Kidney (tissue), 13 donors: ENCODE measurements at regions not wholly inside any gene's neighbourhood (a gene's known extent, or its start where the extent isn't known, plus 50 kb on each side); places are given as distances from the start of the nearest gene placed in this dataset.

Experiments
- DNase-seq, 5 donors: peaks; one replicate each; pipeline ENCODE4 v3.0.0-alpha.2; 2013 to 2020
- FAIRE-seq: peaks from 2 replicates; lab custom pipeline; 2012; peaks lifted over from hg19 to GRCh38; lab: Jason Lieb, UNC
- H3K27ac ChIP-seq, 2 donors: one replicate each; pipeline ENCODE4 v1.7.0; 2013; ENCODE audit warnings: low read depth in 2 of 2, low read length in 2 of 2, inconsistent platforms in 1 of 2
- H3K27me3 ChIP-seq: one replicate; pipeline ENCODE4 v1.7.1; 2013; ENCODE audit warnings: low read length, inconsistent platforms; ENCODE audit not compliant: control insufficient read depth, insufficient read depth
- H3K36me3 ChIP-seq, 3 donors: one replicate each; pipeline versions ENCODE4 v1.7.0 to v1.7.1; 2013; ENCODE audit warnings: low read length in 3 of 3, control low read depth in 1 of 3, inconsistent platforms in 1 of 3; ENCODE audit not compliant: insufficient read depth in 3 of 3, control insufficient read depth in 2 of 3
- H3K4me1 ChIP-seq, 3 donors: one replicate each; pipeline versions ENCODE4 v1.7.0 to v1.7.1; 2013; ENCODE audit warnings: low read length in 3 of 3, inconsistent platforms in 1 of 3, low read depth in 1 of 3; ENCODE audit not compliant: control insufficient read depth in 2 of 3, insufficient read depth in 2 of 3
- H3K4me3 ChIP-seq, 3 donors: one replicate each; pipeline versions ENCODE4 v1.7.0 to v1.8.1; 2013; ENCODE audit warnings: low read length in 3 of 3, control low read depth in 1 of 3, inconsistent platforms in 1 of 3
- H3K9ac ChIP-seq, 3 donors: one replicate each; pipeline versions ENCODE4 v1.7.0 to v1.7.1; 2013; ENCODE audit warnings: low read length in 3 of 3, control low read depth in 1 of 3, inconsistent platforms in 1 of 3
- H3K9me3 ChIP-seq, 3 donors: one replicate each; pipeline versions ENCODE4 v1.7.0 to v1.7.1; 2013; ENCODE audit warnings: low read length in 3 of 3, control low read depth in 1 of 3, inconsistent platforms in 1 of 3; ENCODE audit not compliant: control insufficient read depth in 2 of 3, insufficient read depth in 1 of 3
- intact Hi-C: fragments of 100-400 bp; cut with DNase I; formaldehyde crosslinking; loops from one replicate; pipeline ENCODE4 v1.11.1; 2022
- TF ChIP-seq, protein P1 (sequence below): IDR thresholded peaks from 3 replicates; pipeline ENCODE4 v1.5.1; 2012; ENCODE audit warnings: mild to moderate bottlenecking, moderate library complexity, borderline replicate concordance; ENCODE audit not compliant: insufficient read depth; ENCODE audit errors: extremely low read depth
- donor health status: control.
- donor health status: control.
- donor health status: control.
- donor health status: control.
- donor health status: control.
- donor health status: DM: yes; HTN: yes; CAD: no.
- donor health status: Normal renal cell carcinoma (clear cell type).

DNA sequence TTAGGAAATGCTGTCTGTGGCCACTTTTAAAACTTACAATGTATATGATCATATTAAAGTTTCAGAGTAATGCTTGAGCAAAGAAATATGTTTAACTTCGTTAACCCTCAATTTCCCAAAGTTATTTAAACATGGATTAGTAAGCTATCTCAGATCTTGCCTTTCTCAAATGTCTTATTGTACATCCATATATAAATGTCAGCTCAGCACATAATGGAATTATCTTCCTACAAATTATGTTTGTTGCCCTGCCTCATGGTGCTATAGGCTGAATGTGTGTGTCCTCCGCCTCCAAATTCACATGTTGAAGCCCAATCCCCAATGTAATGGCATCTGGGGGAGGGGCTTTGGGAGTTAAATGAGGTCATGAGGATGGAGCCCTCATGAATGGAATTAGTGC, 200.3 kb downstream of the MINAR1 start:
- intact Hi-C loops, result no loop called here
- FAIRE-seq, result no peak
- TF ChIP-seq, protein P1, sequence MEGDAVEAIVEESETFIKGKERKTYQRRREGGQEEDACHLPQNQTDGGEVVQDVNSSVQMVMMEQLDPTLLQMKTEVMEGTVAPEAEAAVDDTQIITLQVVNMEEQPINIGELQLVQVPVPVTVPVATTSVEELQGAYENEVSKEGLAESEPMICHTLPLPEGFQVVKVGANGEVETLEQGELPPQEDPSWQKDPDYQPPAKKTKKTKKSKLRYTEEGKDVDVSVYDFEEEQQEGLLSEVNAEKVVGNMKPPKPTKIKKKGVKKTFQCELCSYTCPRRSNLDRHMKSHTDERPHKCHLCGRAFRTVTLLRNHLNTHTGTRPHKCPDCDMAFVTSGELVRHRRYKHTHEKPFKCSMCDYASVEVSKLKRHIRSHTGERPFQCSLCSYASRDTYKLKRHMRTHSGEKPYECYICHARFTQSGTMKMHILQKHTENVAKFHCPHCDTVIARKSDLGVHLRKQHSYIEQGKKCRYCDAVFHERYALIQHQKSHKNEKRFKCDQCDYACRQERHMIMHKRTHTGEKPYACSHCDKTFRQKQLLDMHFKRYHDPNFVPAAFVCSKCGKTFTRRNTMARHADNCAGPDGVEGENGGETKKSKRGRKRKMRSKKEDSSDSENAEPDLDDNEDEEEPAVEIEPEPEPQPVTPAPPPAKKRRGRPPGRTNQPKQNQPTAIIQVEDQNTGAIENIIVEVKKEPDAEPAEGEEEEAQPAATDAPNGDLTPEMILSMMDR, result no peak
- Histone ChIP-seq H3K27me3 (no peaks in the 10 kb centered on the region), H3K9me3 (peaks cover 0 to 4% (median 0%) of the 10 kb centered on the region in 3 donors), H3K27ac (no peak overlapping the region), H3K4me1 (no peaks in the 10 kb centered on the region), H3K36me3 (no peaks in the 10 kb centered on the region), H3K4me3 (no peak overlapping the region), H3K9ac (no peak overlapping the region)
- no peak for DNase-seq

GRCh38 chr15:79635149-79635771, 203.1 kb downstream of the MINAR1 start:
- no peaks in the 10 kb centered on the region for H3K4me1 ChIP-seq
- H3K9ac ChIP-seq, result no peak overlapping the region
- H3K4me3 ChIP-seq, result no peak overlapping the region
- intact Hi-C loops, result no loop called here
- H3K36me3 ChIP-seq, result no peaks in the 10 kb centered on the region
- H3K27me3 ChIP-seq, result no peaks in the 10 kb centered on the region
- TF ChIP-seq, protein P1, result no peak
- FAIRE-seq, result no peak
- peak in 3 of 5 donors; percentile 10 to 38 (median 17) for DNase-seq
- H3K9me3 ChIP-seq, result peaks cover 0 to 4% (median 0%) of the 10 kb centered on the region in 3 donors
- peak overlapping the region in 1 of 2 donors; percentile 26 for H3K27ac ChIP-seq

GRCh38 chr15:79635897-79636561, 203.9 kb downstream of the MINAR1 start:
- H3K36me3 ChIP-seq, result no peaks in the 10 kb centered on the region
- H3K4me1 ChIP-seq, result no peaks in the 10 kb centered on the region
- peaks cover 0 to 10% (median 0%) of the 10 kb centered on the region in 3 donors for H3K9me3 ChIP-seq
- intact Hi-C loops, result no loop called here
- H3K27ac ChIP-seq, result no peak overlapping the region
- TF ChIP-seq, protein P1, result no peak
- FAIRE-seq (no peak), DNase-seq (no peak)
- no peak overlapping the region for H3K4me3 ChIP-seq
- H3K9ac ChIP-seq, result no peak overlapping the region
- no peaks in the 10 kb centered on the region for H3K27me3 ChIP-seq
